ENCODE measurements at regions not wholly inside any gene's neighbourhood (a gene's known extent, or its start where the extent isn't known, plus 50 kb on each side); places are given as distances from the start of the nearest gene placed in this dataset.
"Not testable (repeated sequence)": the region's sequence is repeated elsewhere in the genome, so short reads cannot be mapped to it uniquely, and the experiment has no call there.

- no peak overlapping the region for H3K4me3 Mint-ChIP-seq
- peaks cover 23% of the 10 kb centered on the region for H3K9me3 Mint-ChIP-seq
- H3K27ac Mint-ChIP-seq: no peak overlapping the region
- no peaks in the 10 kb centered on the region for H3K36me3 Mint-ChIP-seq (ENCODE audit: low read depth)
- H3K4me1 Mint-ChIP-seq (ENCODE audit: low read depth): no peaks in the 10 kb centered on the region
- intact Hi-C loops (cut with micrococcal nuclease): no loop called here
- H3K27me3 Mint-ChIP-seq: no peaks in the 10 kb centered on the region
Measured at GRCh38 chr13:83453723-83454122, 428.6 kb downstream of the SLITRK1 start.

- no peak overlapping the region for H3K27ac Mint-ChIP-seq
- H3K4me3 Mint-ChIP-seq: no peak overlapping the region
- H3K36me3 Mint-ChIP-seq (ENCODE audit: low read depth): no peaks in the 10 kb centered on the region
- peaks cover 23% of the 10 kb centered on the region for H3K9me3 Mint-ChIP-seq
- H3K4me1 Mint-ChIP-seq (ENCODE audit: low read depth): no peaks in the 10 kb centered on the region
- intact Hi-C loops (cut with micrococcal nuclease): no loop called here
- no peaks in the 10 kb centered on the region for H3K27me3 Mint-ChIP-seq
Measured at GRCh38 chr13:83453300-83453699, 429.0 kb downstream of the SLITRK1 start.

- H3K4me1 Mint-ChIP-seq (ENCODE audit: low read depth): no peaks in the 10 kb centered on the region
Measured at GRCh38 chr13:83452292-83452950, 429.9 kb downstream of the SLITRK1 start.

GRCh38 chr13:83450591-83450990 is 431.7 kb downstream of the SLITRK1 start:
- intact Hi-C loops (cut with micrococcal nuclease): no loop called here
- no peak overlapping the region for H3K27ac Mint-ChIP-seq
- no peaks in the 10 kb centered on the region for H3K36me3 Mint-ChIP-seq (ENCODE audit: low read depth)
- H3K4me1 Mint-ChIP-seq (ENCODE audit: low read depth): no peaks in the 10 kb centered on the region
- H3K27me3 Mint-ChIP-seq: no peaks in the 10 kb centered on the region
- H3K4me3 Mint-ChIP-seq: no peak overlapping the region
- H3K9me3 Mint-ChIP-seq: peaks cover 29% of the 10 kb centered on the region

More at GRCh38 chr13:83452292-83452950, 429.9 kb downstream of the SLITRK1 start:
- Mint-ChIP-seq H3K36me3 (ENCODE audit: low read depth) (no peaks in the 10 kb centered on the region), H3K27ac (no peak overlapping the region), H3K27me3 (no peaks in the 10 kb centered on the region), H3K9me3 (peaks cover 23% of the 10 kb centered on the region), H3K4me3 (no peak overlapping the region)
- intact Hi-C loops (cut with micrococcal nuclease): no loop called here

GRCh38 chr13:83449668-83450395 is 432.4 kb downstream of the SLITRK1 start:
- no peak overlapping the region for H3K4me3 Mint-ChIP-seq
- no peaks in the 10 kb centered on the region for H3K36me3 Mint-ChIP-seq (ENCODE audit: low read depth)
- H3K9me3 Mint-ChIP-seq: peaks cover 36% of the 10 kb centered on the region
- no peak overlapping the region for H3K27ac Mint-ChIP-seq
- intact Hi-C loops (cut with micrococcal nuclease): no loop called here
- H3K27me3 Mint-ChIP-seq: no peaks in the 10 kb centered on the region
- no peaks in the 10 kb centered on the region for H3K4me1 Mint-ChIP-seq (ENCODE audit: low read depth)

- Mint-ChIP-seq H3K4me1 (ENCODE audit: low read depth) (no peaks in the 10 kb centered on the region), H3K36me3 (ENCODE audit: low read depth) (no peaks in the 10 kb centered on the region), H3K27ac (no peak overlapping the region), H3K9me3 (peaks cover 64% of the 10 kb centered on the region), H3K27me3 (no peaks in the 10 kb centered on the region), H3K4me3 (no peak overlapping the region)
- intact Hi-C loops (cut with micrococcal nuclease): no loop called here
Measured at GRCh38 chr13:83440465-83440864, 441.8 kb downstream of the SLITRK1 start.

- H3K36me3 Mint-ChIP-seq (ENCODE audit: low read depth); H3K27ac Mint-ChIP-seq; intact Hi-C loops (cut with micrococcal nuclease); H3K4me1 Mint-ChIP-seq (ENCODE audit: low read depth); H3K4me3 Mint-ChIP-seq; H3K27me3 Mint-ChIP-seq: not testable (repeated sequence)
- peaks cover 59% of the 10 kb centered on the region for H3K9me3 Mint-ChIP-seq
Measured at GRCh38 chr13:83439464-83439863, 442.8 kb downstream of the SLITRK1 start.

- Mint-ChIP-seq H3K9me3 (peaks cover 39% of the 10 kb centered on the region), H3K27ac (no peak overlapping the region), H3K4me3 (no peak overlapping the region), H3K36me3 (ENCODE audit: low read depth) (no peaks in the 10 kb centered on the region), H3K27me3 (no peaks in the 10 kb centered on the region), H3K4me1 (ENCODE audit: low read depth) (no peaks in the 10 kb centered on the region)
- intact Hi-C loops (cut with micrococcal nuclease): no loop called here
Measured at GRCh38 chr13:83423861-83424260, 458.4 kb downstream of the SLITRK1 start.

- intact Hi-C loops (cut with micrococcal nuclease): no loop called here
- H3K27me3 Mint-ChIP-seq: no peaks in the 10 kb centered on the region
- no peaks in the 10 kb centered on the region for H3K4me1 Mint-ChIP-seq (ENCODE audit: low read depth)
- H3K27ac Mint-ChIP-seq: no peak overlapping the region
- H3K36me3 Mint-ChIP-seq (ENCODE audit: low read depth): no peaks in the 10 kb centered on the region
- peaks cover 39% of the 10 kb centered on the region for H3K9me3 Mint-ChIP-seq
- no peak overlapping the region for H3K4me3 Mint-ChIP-seq
Measured at GRCh38 chr13:83423381-83423780, 458.9 kb downstream of the SLITRK1 start.

GRCh38 chr13:83414393-83414792 is 467.9 kb downstream of the SLITRK1 start:
- H3K27me3 Mint-ChIP-seq: no peaks in the 10 kb centered on the region
- peaks cover 20% of the 10 kb centered on the region for H3K9me3 Mint-ChIP-seq
- intact Hi-C loops (cut with micrococcal nuclease): no loop called here
- no peak overlapping the region for H3K4me3 Mint-ChIP-seq
- H3K36me3 Mint-ChIP-seq (ENCODE audit: low read depth): no peaks in the 10 kb centered on the region
- H3K27ac Mint-ChIP-seq: no peak overlapping the region
- H3K4me1 Mint-ChIP-seq (ENCODE audit: low read depth): no peaks in the 10 kb centered on the region

GRCh38 chr13:83386609-83387008 is 495.7 kb downstream of the SLITRK1 start:
- intact Hi-C loops (cut with micrococcal nuclease): no loop called here
- Mint-ChIP-seq H3K27me3 (no peaks in the 10 kb centered on the region), H3K27ac (no peak overlapping the region), H3K4me3 (no peak overlapping the region), H3K4me1 (ENCODE audit: low read depth) (no peaks in the 10 kb centered on the region), H3K9me3 (peaks cover 9% of the 10 kb centered on the region), H3K36me3 (ENCODE audit: low read depth) (no peaks in the 10 kb centered on the region)

- H3K27me3 Mint-ChIP-seq: no peaks in the 10 kb centered on the region
- intact Hi-C loops (cut with micrococcal nuclease): no loop called here
- H3K4me3 Mint-ChIP-seq: no peak overlapping the region
Measured at GRCh38 chr13:83378908-83379307, 503.4 kb downstream of the SLITRK1 start.

GRCh38 chr13:83377491-83377890 is 504.8 kb downstream of the SLITRK1 start:
- Mint-ChIP-seq H3K36me3 (ENCODE audit: low read depth) (no peaks in the 10 kb centered on the region), H3K9me3 (peaks cover 31% of the 10 kb centered on the region), H3K4me1 (ENCODE audit: low read depth) (no peaks in the 10 kb centered on the region), H3K27ac (no peak overlapping the region), H3K4me3 (no peak overlapping the region), H3K27me3 (no peaks in the 10 kb centered on the region)
- intact Hi-C loops (cut with micrococcal nuclease): no loop called here

More at GRCh38 chr13:83378908-83379307, 503.4 kb downstream of the SLITRK1 start:
- Mint-ChIP-seq H3K27ac (no peak overlapping the region), H3K9me3 (peaks cover 17% of the 10 kb centered on the region), H3K36me3 (ENCODE audit: low read depth) (no peaks in the 10 kb centered on the region), H3K4me1 (ENCODE audit: low read depth) (no peaks in the 10 kb centered on the region)

GRCh38 chr13:83372786-83373185 is 509.5 kb downstream of the SLITRK1 start:
- no peak overlapping the region for H3K27ac Mint-ChIP-seq
- intact Hi-C loops (cut with micrococcal nuclease): no loop called here
- no peaks in the 10 kb centered on the region for H3K4me1 Mint-ChIP-seq (ENCODE audit: low read depth)
- H3K9me3 Mint-ChIP-seq: peaks cover 68% of the 10 kb centered on the region
- no peaks in the 10 kb centered on the region for H3K27me3 Mint-ChIP-seq
- H3K36me3 Mint-ChIP-seq (ENCODE audit: low read depth): no peaks in the 10 kb centered on the region
- H3K4me3 Mint-ChIP-seq: no peak overlapping the region

- no peaks in the 10 kb centered on the region for H3K36me3 Mint-ChIP-seq (ENCODE audit: low read depth)
- intact Hi-C loops (cut with micrococcal nuclease): no loop called here
- no peak overlapping the region for H3K4me3 Mint-ChIP-seq
- no peaks in the 10 kb centered on the region for H3K4me1 Mint-ChIP-seq (ENCODE audit: low read depth)
- H3K27me3 Mint-ChIP-seq: no peaks in the 10 kb centered on the region
- no peak overlapping the region for H3K27ac Mint-ChIP-seq
- H3K9me3 Mint-ChIP-seq: peaks cover 26% of the 10 kb centered on the region
Measured at GRCh38 chr13:83365723-83366122, 516.6 kb downstream of the SLITRK1 start.

Data from dendritic cell treated with granulocyte-macrophage colony-stimulating factor and Interleukin-4, amounts not matched to agents 40 ng/mL and 50 ng/mL, for 4 days (primary cell).